Inflammatory macrophage (primary cell): ENCODE measurements at regions not wholly inside any gene's neighbourhood (a gene's known extent, or its start where the extent isn't known, plus 50 kb on each side); places are given as distances from the start of the nearest gene placed in this dataset.
"Not testable (repeated sequence)": the region's sequence is repeated elsewhere in the genome, so short reads cannot be mapped to it uniquely, and the experiment has no call there.

ENCODE experiments used
- DNase-seq, 2 donors: peaks; one replicate each; pipeline ENCODE4 v3.0.0-alpha.2; 2020 to 2022

DNA sequence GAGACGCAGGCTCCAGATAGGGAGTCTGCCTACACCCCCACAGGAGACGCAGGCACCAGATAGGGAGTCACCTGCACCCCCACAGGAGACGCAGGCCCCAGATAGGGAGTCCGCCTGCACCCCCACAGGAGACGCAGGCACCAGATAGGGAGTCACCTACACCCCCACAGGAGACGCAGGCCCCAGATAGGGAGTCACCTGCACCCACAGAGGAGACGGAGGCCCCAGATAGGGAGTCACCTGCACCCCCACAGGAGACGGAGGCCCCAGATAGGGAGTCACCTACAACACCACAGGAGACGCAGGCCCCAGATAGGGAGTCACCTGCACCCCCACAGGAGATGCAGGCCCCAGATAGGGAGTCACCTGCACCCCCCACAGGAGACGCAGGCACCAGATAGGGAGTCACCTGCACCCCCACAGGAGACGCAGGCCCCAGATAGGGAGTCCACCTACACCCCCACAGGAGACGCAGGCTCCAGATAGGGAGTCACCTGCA, 77.2 kb upstream of the PPP2R2D start:
- DNase-seq, result not testable (repeated sequence)

DNA sequence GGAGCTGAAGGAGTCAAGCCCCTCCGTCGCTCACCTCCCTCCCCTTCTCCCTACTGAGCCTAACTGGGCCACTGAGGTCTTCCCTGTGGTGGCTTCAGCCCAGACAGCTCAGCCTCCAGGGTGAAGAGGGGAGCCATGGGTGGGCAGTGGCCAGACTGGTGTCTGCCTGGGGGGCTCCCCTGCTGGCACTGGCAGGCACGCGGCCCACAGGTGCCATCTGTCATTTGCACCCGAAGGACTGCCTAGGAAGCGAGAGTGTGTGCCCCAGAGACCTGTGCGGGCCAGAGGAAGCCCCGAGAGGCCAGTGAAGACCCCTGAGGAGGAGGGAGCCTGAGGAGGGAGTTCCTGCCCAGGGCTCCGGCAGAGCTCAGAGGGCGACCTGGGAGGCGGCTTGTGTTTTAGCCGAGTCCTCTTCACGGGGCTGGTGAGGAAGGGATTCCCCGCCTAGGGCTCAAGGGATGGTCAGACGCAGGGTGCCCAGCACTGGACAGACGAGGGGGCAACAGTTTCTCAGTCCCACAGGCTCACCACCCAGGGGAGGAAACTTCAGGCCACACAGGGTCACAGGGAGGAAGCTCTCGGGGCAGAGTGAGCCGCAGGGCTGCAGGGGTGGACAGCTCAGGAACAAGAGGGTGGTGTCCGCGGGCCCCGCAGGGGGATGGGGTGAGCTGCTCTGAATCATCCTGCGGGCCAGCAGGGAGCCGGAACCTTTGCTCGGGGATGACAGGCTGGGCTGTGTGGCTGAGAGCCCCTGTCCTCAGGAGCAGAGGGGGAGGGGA, 76.2 kb upstream of the PPP2R2D start:
- no peak for DNase-seq

DNA sequence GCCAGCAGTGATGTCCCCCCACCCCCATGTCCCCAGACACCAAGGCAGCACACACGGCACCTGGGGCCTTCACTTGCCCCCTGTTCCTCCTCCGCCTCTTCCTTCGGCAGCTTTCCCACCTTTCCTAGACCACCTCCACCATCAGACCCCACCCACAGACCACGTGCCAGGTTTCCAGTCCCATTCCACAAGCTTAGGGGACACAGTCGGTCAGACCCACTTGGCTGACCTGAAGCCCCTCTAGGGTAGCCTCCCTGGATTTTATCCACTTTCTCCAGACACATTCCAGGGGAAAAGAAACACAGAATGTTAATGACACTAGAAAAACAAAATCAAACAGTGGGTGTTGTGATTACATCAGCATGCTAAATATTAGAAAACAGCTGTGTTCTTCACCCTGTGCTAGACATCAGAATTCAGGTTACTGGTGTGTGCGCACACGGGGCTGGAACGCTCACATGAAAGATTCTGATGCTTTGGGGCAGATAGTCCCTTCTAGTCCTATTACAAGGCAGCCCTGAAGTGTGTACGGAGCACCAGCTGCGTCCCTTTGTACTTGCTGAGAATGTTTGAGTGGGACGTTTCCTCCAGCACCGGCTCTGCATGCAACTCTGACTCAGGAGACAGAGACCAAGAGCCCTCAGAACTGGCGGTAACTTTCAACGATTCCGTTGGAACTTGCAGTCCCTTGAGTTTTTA, 75.5 kb upstream of the PPP2R2D start:
- DNase-seq, result no peak

DNA sequence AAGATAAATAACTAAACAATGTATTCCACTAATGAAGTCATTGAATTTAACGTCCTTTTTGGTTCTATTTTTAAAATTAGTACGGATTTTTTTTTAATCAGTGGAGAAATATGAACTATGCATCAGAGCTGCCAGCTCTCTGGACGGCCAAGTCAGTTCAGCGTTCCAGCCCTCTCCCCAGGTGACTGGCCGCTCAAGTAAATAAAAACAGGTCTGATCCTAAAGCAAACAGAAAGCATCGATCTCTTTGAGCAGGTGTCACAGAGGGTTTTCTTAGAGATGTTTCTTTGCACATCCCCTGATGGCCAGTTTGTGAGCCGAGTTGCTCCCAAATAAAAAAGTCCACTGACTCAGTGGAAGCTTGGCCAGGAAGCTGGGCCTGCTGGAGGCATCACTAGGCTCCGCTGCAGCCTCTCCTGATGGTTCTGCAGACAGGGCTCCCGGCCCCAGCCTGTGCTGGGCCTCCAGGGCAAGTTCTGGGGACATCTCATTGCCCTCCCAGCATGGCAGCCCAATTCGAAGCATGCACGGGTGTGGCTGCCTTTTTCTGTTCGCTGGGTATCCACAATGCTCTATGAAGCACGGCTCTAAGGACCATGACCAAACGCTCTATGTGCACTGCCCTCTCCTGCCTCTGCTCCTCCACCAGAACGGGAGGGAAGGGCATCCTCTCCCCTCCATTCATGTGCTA, 74.7 kb upstream of the PPP2R2D start:
- no peak for DNase-seq

DNA sequence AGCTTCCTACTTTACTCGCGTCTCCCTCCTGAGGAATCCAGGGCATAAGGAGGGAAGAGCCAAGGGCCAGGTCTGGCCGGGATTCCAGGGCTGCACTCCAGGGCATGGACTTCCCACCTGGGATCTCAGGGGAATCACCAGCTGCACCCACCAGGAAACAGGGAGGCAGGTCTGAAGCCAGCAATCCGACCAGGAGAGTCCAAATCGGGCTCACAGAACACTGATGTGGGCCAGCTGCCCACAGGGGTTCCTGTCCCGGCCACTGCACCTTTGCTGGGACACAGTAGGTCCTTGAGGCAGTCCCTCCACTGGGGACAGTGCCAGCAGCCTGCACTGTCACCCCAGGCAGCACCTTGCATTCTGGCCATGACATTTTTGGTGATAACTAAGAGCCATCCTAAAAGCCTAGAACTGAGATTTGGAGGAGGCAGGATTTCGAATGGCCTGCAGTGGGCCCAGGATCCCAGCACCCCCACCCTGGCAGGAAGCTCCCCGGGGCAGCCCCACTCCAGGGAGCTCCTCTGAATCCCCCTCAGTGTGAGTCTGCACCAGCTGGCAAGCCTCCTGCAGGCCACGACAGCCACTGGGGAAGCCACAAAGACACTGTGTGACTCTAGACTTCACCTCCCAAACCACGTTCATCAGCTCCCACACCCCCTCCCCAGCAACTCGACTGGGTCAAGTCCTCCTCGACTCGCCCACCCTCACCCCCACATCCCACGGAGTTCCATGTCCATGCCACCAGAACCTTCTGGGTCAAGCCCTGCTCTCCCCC, 71.5 kb upstream of the PPP2R2D start:
- DNase-seq, result no peak

DNA sequence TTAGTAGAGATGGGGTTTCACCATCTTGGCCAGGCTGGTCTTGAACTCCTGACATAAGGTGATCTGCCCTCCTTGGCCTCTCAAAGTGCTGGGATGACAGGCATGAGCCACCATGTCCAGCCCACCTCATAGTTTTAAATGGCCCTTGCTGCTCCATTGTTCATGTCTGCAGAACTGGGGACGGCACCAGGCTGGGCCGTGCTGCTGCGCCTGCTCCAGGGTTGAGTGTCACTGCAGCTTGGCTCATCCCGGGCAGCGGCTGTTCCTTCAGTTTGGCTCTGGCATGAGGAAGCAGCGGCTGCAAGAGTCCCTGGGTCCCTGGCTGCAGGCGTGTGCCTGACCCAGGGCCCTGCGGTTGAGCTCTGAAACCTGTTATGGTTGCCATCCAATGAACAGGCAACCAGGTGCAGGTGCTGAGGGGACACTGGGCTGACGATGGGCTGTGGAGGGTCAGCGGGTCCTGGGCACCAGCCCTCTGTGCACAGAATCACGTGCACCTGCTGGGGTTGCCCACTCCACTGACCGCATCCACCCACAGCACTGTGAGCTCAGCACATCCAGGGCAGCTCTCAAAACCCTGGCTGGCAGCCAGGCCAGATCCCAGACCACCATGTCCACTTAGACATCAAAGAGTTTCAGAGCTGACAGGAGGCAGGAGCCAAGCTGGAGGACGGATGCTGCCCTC, 70.2 kb upstream of the PPP2R2D start:
- no peak for DNase-seq

DNA sequence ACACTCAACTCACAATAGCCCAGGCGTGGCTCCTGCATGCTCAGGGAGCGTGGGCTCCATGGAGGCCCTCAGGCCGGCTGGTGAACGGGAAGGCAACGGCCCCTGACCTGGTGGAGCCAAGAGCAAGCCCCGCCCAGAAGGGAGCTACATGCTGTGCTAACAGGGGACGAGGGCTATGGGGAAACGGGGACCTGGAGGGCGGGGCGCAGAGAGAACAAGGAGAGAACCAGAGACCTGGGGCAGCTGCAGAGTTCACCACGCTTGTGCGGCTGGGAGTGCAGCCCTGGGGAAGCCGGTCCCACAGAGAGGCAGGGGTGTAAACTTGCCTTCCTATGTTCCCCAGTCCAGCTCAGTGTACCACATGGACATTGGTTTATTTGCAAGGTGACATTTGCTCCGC, 69.2 kb upstream of the PPP2R2D start:
- no peak for DNase-seq

DNA sequence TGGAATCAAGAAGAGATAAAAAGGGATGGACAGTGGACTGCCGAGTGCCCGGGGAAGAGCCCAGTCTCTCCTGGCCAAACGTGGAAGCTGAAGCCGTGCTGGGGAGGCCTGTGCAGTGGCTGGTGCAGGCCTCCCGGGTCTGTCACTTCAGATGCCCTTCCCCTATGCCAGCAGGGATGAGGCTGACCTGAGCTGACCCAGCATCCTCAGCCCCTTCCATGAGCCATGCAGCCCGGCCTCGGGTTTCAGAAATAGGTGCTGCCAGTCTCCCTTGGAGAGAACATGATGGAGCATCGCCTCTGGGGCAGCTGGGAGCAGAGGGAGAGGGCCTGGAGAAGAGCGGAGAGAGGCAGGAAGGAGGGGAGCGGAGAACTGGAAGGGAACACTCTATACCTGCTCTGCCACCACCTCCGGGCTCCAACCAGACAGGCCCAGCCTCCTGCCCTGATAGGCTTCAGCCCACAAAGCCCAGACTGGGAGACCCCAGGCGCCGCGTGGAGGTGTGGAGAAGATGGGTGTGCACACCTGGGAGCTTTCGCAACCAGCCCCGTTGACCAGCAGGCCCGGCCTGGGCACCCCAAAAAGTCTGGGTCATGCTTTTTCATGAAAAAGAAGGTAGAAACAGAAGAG, 68.6 kb upstream of the PPP2R2D start:
- no peak for DNase-seq

DNA sequence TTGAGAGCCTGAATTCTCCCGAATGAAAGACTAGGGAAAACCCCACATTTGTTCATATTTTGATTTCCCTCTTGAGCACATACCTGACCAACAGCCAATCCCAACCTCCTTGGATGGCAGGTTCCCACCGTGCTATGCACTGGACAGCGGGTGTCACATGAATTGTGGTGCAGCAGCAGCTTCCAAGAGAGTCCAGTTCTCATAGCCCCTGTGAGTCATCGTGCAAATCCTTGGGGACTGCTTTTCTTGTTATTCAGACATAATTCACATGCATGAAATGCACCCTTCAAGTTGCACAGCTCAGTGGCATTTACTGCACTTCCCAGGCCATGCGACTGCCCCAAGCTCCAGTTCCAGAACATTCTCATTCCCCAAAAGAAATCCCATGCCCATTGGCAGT, 67.8 kb upstream of the PPP2R2D start:
- DNase-seq, result no peak

DNA sequence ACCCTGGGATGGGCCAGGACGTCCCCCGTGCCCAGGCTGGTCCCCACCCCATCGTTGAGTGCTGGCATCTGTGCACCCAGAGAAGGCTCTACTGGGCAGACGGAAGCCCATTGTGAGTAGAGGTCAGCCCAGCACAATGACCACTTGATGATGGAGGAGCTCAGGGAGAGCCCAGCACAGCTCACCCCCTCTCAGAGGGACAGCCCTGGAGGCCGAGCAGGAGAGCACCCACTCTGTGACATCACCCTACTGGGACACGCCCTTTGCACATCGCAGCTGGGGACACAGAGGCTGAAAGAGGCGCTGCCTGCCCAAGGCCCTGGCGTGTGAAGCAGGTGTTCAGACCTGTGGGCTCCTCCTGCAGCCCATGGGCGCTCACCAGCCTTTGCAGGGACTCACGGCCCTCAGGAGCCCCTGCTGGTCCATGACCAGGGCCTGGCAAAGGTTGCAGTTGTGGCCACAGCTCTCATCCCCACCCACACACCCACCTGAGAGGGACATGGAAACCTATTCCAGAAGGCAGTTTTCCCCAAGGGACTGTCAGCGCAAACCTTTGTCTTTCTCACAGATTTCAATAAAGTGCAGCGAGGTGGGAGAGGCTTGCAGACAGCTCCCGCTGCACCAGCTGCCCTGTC, 67.2 kb upstream of the PPP2R2D start:
- no peak for DNase-seq

DNA sequence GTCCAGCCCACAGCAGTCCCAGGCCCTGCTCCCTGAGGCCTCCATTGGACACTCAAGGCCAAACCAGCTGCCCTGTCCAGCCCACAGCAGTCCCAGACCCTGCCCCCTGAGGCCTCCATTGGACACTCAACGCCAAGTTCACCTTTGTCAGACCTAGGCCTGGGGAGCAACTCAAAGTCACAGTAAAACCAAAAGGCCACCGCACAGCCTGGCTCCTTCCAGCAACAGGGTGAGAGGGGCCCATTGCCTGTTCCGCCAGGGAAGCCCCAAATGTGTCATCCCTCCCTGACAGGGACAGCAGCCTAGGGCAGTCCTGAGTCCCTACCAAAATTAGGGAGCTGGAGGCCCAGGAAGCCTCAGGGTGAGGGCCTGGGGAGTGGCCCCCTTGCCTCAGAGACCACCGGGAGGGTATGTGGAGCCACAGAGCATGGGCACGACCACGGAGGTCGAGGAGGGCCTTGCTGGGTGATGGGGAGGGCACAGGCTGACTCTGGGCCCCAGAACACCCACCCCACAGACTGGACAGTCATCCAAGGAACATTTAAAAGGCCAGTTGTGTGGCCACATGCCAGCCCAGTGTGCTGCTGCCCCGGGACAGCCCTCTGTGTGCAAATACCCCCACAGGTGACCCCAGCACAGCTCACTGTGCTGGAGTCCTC, 66.5 kb upstream of the PPP2R2D start:
- no peak for DNase-seq

DNA sequence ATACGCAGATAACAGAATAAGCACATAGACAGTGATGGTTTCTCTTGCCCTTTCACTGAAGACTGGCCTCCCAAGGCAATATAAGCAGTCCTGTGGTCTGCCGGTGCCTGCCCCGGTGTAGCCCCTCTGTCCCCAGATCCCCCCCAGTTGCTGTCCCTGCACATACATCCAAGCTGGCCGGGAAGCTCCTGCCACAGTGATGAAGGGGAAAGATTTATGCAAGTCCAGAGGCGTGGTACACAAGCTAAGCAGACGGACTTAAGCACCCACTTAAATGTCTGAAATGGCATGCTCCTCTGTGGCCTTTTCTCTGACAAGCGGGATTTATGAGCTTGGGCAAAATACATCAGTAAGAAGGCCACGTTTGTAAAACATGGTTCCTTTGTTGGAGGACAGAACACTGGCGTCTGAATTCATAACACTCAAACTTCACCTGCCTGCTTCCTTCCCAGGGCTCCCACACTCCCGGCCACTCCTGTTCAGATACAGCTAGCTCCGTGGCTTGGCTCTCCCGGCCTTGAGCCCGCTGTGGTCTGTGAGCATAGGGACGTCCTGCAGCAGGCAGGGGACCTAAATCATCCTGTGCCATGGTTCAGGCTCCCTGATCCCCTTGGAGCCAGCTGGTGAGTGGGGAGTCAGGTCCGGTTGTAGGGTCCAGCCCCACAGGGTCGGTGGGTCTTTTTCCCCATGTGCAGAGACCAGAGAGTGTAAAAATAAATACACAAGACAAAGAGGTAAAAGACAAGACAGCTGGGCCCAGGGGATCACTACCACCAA, 61.7 kb upstream of the PPP2R2D start:
- no peak for DNase-seq

DNA sequence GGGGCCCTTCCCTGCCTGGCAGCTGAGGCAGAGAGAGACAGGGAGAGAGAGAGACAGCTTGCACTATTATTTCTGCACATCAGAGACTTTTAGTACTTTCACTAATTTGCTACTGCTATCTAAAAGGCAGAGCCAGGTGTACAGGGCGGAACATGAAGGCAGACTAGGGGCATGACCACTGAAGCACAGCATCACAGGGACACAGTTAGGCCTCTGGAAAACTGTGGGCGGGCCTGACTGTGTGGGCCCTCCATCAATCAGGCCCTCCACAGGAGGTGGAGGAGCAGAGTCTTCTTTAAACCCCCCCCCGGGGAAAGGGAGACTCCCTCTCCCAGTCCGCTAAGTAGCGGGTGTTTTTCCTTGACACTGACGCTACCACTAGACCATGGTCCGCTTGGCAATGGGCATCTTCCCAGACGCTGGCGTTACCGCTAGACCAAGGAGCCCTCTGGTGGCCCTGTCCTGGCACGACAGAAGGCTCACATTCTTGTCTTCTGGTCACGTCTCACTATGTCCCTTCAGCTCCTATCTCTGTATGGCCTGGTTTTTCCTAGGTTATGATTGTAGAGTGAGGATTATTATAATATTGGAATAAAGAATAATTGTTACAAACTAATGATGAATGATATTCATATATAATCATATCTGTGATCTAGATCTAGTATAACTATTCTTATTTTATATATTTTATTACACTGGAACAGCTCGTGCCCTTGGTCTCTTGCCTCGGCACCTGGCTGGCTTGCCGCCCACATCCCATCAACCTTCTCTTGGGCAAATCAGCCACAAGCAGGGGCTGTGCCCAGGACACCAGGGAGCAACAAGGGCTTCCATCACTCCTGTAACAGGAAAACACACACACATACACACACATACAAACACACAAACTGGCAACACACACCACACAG, 60.7 kb upstream of the PPP2R2D start:
- not testable (repeated sequence) for DNase-seq

DNA sequence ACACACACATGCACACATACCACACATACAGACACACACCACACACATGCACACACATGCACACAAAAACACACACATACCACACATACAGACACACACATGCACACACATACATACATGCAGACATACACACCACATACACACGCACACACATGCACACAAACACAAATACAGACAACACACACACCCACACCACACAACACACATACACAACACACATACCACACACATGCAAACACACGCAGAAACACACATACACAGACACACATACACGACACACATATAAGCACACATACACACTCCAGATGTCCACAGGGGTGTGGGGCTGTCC, 60.1 kb upstream of the PPP2R2D start:
- DNase-seq, result no peak

DNA sequence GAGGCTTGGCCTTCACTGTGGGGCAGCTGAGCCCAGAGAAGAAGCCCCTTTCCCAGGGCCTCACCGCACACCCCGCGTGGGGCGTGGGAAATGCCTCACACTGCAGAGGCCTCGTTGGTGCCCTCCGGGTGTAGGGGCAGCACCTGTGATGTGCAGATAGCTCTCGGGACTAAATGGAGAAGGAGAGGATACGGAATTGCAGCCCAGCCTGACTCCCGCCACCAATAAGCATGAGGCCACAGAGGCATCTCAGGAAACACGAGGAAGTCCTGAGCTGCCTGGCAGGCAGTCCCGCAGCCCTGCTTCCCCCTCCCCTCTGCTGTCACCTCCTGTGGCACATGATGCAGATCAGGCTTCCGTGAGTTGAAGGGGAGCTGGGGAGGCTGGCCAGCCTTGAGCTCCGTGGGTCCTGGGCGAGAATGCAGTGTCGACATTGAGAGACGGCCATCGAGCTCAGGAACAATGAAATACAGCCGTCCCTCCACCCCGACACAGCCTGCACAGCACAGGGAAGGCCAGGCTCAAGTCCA, 59.6 kb upstream of the PPP2R2D start:
- no peak for DNase-seq

DNA sequence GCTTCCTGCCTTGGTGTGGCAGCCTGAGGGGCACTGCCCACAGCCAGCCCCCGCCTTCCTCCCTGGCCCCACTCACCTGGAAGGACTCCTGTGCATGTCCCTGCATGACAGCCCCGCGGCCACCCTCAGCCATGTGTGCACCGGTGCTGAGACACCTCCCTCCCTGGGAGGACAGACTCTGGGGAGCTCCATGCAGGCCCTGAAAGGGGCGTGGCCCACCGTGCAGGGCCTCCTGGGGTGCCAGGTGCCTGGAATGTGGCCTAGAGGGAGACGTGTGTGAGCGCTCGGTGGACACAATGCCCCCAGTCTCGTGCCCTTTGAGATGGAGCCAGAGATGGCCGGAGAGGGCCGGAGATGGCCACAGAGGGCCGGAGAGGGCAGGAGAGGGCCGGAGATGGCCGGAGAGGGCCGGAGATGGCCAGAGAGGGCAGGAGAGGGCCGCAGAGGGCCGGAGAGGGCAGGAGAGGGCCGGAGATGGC, 59.1 kb upstream of the PPP2R2D start:
- no peak for DNase-seq

DNA sequence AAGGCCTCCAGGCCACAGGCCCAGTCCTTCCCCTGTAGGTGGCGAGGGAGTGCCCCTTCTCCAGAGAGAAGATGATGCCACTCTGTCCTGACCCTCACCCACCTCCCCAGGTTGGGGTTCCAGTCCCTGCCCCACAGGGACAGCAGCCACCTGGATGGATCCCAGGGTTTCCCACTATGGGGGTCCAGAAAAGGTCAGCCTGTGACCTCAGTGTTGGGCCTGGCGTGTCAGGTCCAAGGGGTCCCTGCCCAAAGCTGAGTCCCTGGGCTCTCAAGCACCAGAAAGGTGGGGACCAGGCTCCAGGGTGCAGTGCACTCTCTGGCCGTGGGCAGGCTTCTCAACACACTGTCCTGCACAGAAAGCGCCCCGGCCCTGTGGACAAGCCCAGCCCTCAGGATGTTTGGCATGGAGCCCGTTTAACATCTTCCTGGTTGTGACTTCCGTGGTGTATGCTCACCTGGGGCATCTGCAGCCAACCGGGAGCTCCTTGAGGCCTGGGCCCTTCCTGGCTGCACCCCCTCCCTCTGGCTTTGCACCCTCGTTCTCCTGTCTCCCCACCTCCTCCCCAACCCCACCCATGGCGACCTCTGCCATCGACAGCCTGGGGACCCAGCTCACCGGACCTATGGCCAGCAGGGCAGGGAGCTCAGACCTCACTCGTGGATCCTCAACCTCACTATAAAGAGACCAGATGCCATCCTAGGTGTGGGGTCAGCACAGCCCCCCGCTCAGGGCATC, 58.3 kb upstream of the PPP2R2D start:
- DNase-seq, result no peak
